ENCODE measurements at regions not wholly inside any gene's neighbourhood (a gene's known extent, or its start where the extent isn't known, plus 50 kb on each side); places are given as distances from the start of the nearest gene placed in this dataset.

DNA sequence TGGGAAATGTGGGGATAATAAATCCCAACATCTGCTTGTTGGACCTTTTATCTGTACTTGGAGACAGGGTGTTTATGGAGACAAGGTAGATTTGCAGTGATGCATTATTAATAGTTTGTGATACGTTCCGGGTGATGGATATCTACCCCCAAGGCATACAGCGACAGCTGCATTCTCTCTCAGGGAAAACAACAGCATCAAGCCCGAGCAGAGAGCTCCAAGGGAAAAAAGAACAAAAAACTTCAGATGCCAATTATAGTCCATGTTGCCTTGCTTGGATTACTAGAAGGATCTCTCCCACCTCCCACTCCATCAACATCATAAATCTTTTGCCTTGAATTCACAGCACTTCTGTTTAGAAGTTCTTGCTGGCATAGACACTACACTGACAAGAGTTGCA is 187.5 kb upstream of the CDH11 start:
- TF ChIP-seq CTCF (conservative IDR thresholded peaks at IDR 0.05 in 1 of 2, IDR thresholded peaks at IDR 0.05 in 1 of 2; ENCODE audit: low read depth in 1 of 2, low read length in 2 of 2) (no peak), EZH2 (IDR thresholded peaks at IDR 0.05; ENCODE audit: low read length, missing control alignments) (no peak)
